ENCODE measurements at regions not wholly inside any gene's neighbourhood (a gene's known extent, or its start where the extent isn't known, plus 50 kb on each side); places are given as distances from the start of the nearest gene placed in this dataset.
"Not testable (repeated sequence)": the region's sequence is repeated elsewhere in the genome, so short reads cannot be mapped to it uniquely, and the experiment has no call there.

- WGBS (ENCODE audit: insufficient coverage, low lambda C conversion rate), result 96% methylated on average over 2 of the region's 6 CpGs
- DNase-seq, result no peak
- H3K27me3 ChIP-seq (ENCODE audit: control insufficient read depth, insufficient read depth, low read length), result no peaks in the 10 kb centered on the region
- H3K36me3 ChIP-seq (ENCODE audit: control insufficient read depth, insufficient read depth, low read length), result no peaks in the 10 kb centered on the region
- peaks cover 11% of the 10 kb centered on the region for H3K9me3 ChIP-seq (ENCODE audit: control insufficient read depth, low read depth, low read length)
- no peaks in the 10 kb centered on the region for H3K4me1 ChIP-seq (ENCODE audit: control insufficient read depth, insufficient read depth, low read length)
- H3K27ac ChIP-seq (ENCODE audit: low read length), result no peak overlapping the region
- no peak overlapping the region for H3K4me3 ChIP-seq (ENCODE audit: low read length)
These were observed 176.8 kb downstream of the ZNF737 start for GRCh38 chr19:20388706-20389225.

- no peak for DNase-seq
- Histone ChIP-seq H3K4me3 (ENCODE audit: low read length) (no peak overlapping the region), H3K27ac (ENCODE audit: low read length) (no peak overlapping the region), H3K27me3 (ENCODE audit: control insufficient read depth, insufficient read depth, low read length) (no peaks in the 10 kb centered on the region), H3K9me3 (ENCODE audit: control insufficient read depth, low read depth, low read length) (no peaks in the 10 kb centered on the region), H3K36me3 (ENCODE audit: control insufficient read depth, insufficient read depth, low read length) (no peaks in the 10 kb centered on the region), H3K4me1 (ENCODE audit: control insufficient read depth, insufficient read depth, low read length) (no peaks in the 10 kb centered on the region)
- no CpG with 5 or more reads among the region's 2 CpGs for WGBS (ENCODE audit: insufficient coverage, low lambda C conversion rate)
These were observed 180.5 kb downstream of the ZNF737 start for GRCh38 chr19:20385061-20385460.

GRCh38 chr19:20371911-20372310 is 193.7 kb downstream of the ZNF737 start:
- H3K27ac ChIP-seq (ENCODE audit: low read length), result no peak overlapping the region
- H3K9me3 ChIP-seq (ENCODE audit: control insufficient read depth, low read depth, low read length), result no peaks in the 10 kb centered on the region
- WGBS (ENCODE audit: insufficient coverage, low lambda C conversion rate), result no CpG with 5 or more reads among the region's 6 CpGs
- peaks cover 3% of the 10 kb centered on the region for H3K4me1 ChIP-seq (ENCODE audit: control insufficient read depth, insufficient read depth, low read length)
- no peaks in the 10 kb centered on the region for H3K27me3 ChIP-seq (ENCODE audit: control insufficient read depth, insufficient read depth, low read length)
- no peaks in the 10 kb centered on the region for H3K36me3 ChIP-seq (ENCODE audit: control insufficient read depth, insufficient read depth, low read length)
- DNase-seq, result no peak
- no peak overlapping the region for H3K4me3 ChIP-seq (ENCODE audit: low read length)

- not testable (repeated sequence) for H3K27me3 ChIP-seq (ENCODE audit: control insufficient read depth, insufficient read depth, low read length); H3K4me1 ChIP-seq (ENCODE audit: control insufficient read depth, insufficient read depth, low read length); H3K4me3 ChIP-seq (ENCODE audit: low read length); H3K27ac ChIP-seq (ENCODE audit: low read length); H3K36me3 ChIP-seq (ENCODE audit: control insufficient read depth, insufficient read depth, low read length); DNase-seq; H3K9me3 ChIP-seq (ENCODE audit: control insufficient read depth, low read depth, low read length)
- 60% methylated on average over 1 of the region's 6 CpGs for WGBS (ENCODE audit: insufficient coverage, low lambda C conversion rate)
These were observed 194.3 kb downstream of the ZNF737 start for GRCh38 chr19:20371304-20371703.

GRCh38 chr19:20367811-20368294 is 197.7 kb downstream of the ZNF737 start:
- Histone ChIP-seq H3K4me3 (ENCODE audit: low read length) (no peak overlapping the region), H3K27me3 (ENCODE audit: control insufficient read depth, insufficient read depth, low read length) (no peaks in the 10 kb centered on the region), H3K36me3 (ENCODE audit: control insufficient read depth, insufficient read depth, low read length) (no peaks in the 10 kb centered on the region), H3K9me3 (ENCODE audit: control insufficient read depth, low read depth, low read length) (no peaks in the 10 kb centered on the region), H3K4me1 (ENCODE audit: control insufficient read depth, insufficient read depth, low read length) (peaks cover 3% of the 10 kb centered on the region), H3K27ac (ENCODE audit: low read length) (peak overlapping the region; percentile 39)
- 29% methylated on average over 1 of the region's 8 CpGs for WGBS (ENCODE audit: insufficient coverage, low lambda C conversion rate)
- peak; percentile 71 to 81 for DNase-seq

GRCh38 chr19:20365146-20365545 is 198.1 kb downstream of the ZNF486 start:
- no CpG with 5 or more reads among the region's 6 CpGs for WGBS (ENCODE audit: insufficient coverage, low lambda C conversion rate)
- no peak overlapping the region for H3K27ac ChIP-seq (ENCODE audit: low read length)
- H3K9me3 ChIP-seq (ENCODE audit: control insufficient read depth, low read depth, low read length), result no peaks in the 10 kb centered on the region
- H3K27me3 ChIP-seq (ENCODE audit: control insufficient read depth, insufficient read depth, low read length), result no peaks in the 10 kb centered on the region
- H3K4me3 ChIP-seq (ENCODE audit: low read length), result no peak overlapping the region
- DNase-seq, result no peak
- H3K4me1 ChIP-seq (ENCODE audit: control insufficient read depth, insufficient read depth, low read length), result peaks cover 3% of the 10 kb centered on the region
- no peaks in the 10 kb centered on the region for H3K36me3 ChIP-seq (ENCODE audit: control insufficient read depth, insufficient read depth, low read length)

GRCh38 chr19:20359933-20360720 is 193.1 kb downstream of the ZNF486 start:
- Histone ChIP-seq H3K36me3 (ENCODE audit: control insufficient read depth, insufficient read depth, low read length) (no peaks in the 10 kb centered on the region), H3K4me1 (ENCODE audit: control insufficient read depth, insufficient read depth, low read length) (no peaks in the 10 kb centered on the region), H3K27ac (ENCODE audit: low read length) (no peak overlapping the region), H3K4me3 (ENCODE audit: low read length) (no peak overlapping the region), H3K9me3 (ENCODE audit: control insufficient read depth, low read depth, low read length) (no peaks in the 10 kb centered on the region), H3K27me3 (ENCODE audit: control insufficient read depth, insufficient read depth, low read length) (no peaks in the 10 kb centered on the region)
- DNase-seq, result no peak
- 50% methylated on average over 2 of the region's 11 CpGs for WGBS (ENCODE audit: insufficient coverage, low lambda C conversion rate)

- not testable (repeated sequence) for H3K4me3 ChIP-seq (ENCODE audit: low read length); H3K27ac ChIP-seq (ENCODE audit: low read length); H3K9me3 ChIP-seq (ENCODE audit: control insufficient read depth, low read depth, low read length); H3K27me3 ChIP-seq (ENCODE audit: control insufficient read depth, insufficient read depth, low read length); H3K36me3 ChIP-seq (ENCODE audit: control insufficient read depth, insufficient read depth, low read length); DNase-seq; H3K4me1 ChIP-seq (ENCODE audit: control insufficient read depth, insufficient read depth, low read length)
- no CpG with 5 or more reads among the region's 7 CpGs for whole genome bisulfite sequencing (ENCODE audit: insufficient coverage, low lambda C conversion rate)
These were observed 191.9 kb downstream of the ZNF486 start for GRCh38 chr19:20358841-20359465.

GRCh38 chr19:20357921-20358320 is 190.9 kb downstream of the ZNF486 start:
- 100% methylated on average over 1 of the region's 6 CpGs for WGBS (ENCODE audit: insufficient coverage, low lambda C conversion rate)
- H3K27ac ChIP-seq (ENCODE audit: low read length), result no peak overlapping the region
- DNase-seq, result no peak

GRCh38 chr19:20351244-20351643 is 184.2 kb downstream of the ZNF486 start:
- Histone ChIP-seq H3K4me3 (ENCODE audit: low read length) (no peak overlapping the region), H3K36me3 (ENCODE audit: control insufficient read depth, insufficient read depth, low read length) (no peaks in the 10 kb centered on the region), H3K4me1 (ENCODE audit: control insufficient read depth, insufficient read depth, low read length) (no peaks in the 10 kb centered on the region), H3K9me3 (ENCODE audit: control insufficient read depth, low read depth, low read length) (no peaks in the 10 kb centered on the region), H3K27me3 (ENCODE audit: control insufficient read depth, insufficient read depth, low read length) (no peaks in the 10 kb centered on the region), H3K27ac (ENCODE audit: low read length) (no peak overlapping the region)
- DNase-seq, result no peak

More at GRCh38 chr19:20357921-20358320, 190.9 kb downstream of the ZNF486 start:
- no peaks in the 10 kb centered on the region for H3K36me3 ChIP-seq (ENCODE audit: control insufficient read depth, insufficient read depth, low read length)
- no peaks in the 10 kb centered on the region for H3K9me3 ChIP-seq (ENCODE audit: control insufficient read depth, low read depth, low read length)
- no peaks in the 10 kb centered on the region for H3K27me3 ChIP-seq (ENCODE audit: control insufficient read depth, insufficient read depth, low read length)
- no peak overlapping the region for H3K4me3 ChIP-seq (ENCODE audit: low read length)
- no peaks in the 10 kb centered on the region for H3K4me1 ChIP-seq (ENCODE audit: control insufficient read depth, insufficient read depth, low read length)
